Uterus (tissue), 3 donors: ENCODE measurements at regions not wholly inside any gene's neighbourhood (a gene's known extent, or its start where the extent isn't known, plus 50 kb on each side); places are given as distances from the start of the nearest gene placed in this dataset.
A peak's percentile ranks its signal among the peaks of the same experiment; 100 is the strongest.
"Not testable (repeated sequence)": the region's sequence is repeated elsewhere in the genome, so short reads cannot be mapped to it uniquely, and the experiment has no call there.

Experiments used
- DNase-seq, 2 donors: peaks; one replicate each; pipeline ENCODE4 v3.0.0-alpha.2; 2019 to 2020
- H3K27ac ChIP-seq, 2 donors: fragments of 200-600 bp; sonication (generic); 1 replicate in 1 of 2; 2 replicates in 1 of 2; pipeline ENCODE4 v1.5.1; 2016 to 2018
- H3K27me3 ChIP-seq, 2 donors: fragments of 200-600 bp; sonication (generic); one replicate each; pipeline ENCODE4 v1.5.1; 2018 to 2019; ENCODE audit warnings: control low read depth in 1 of 2
- H3K36me3 ChIP-seq, 2 donors: fragments of 200-600 bp; sonication (generic); one replicate each; pipeline ENCODE4 v1.5.1; 2019; ENCODE audit warnings: control low read depth in 1 of 2
- H3K4me1 ChIP-seq, 2 donors: fragments of 200-600 bp; sonication (generic); one replicate each; pipeline ENCODE4 v1.5.1; 2018 to 2019; ENCODE audit warnings: control low read depth in 1 of 2
- H3K4me3 ChIP-seq, 2 donors: fragments of 200-600 bp; sonication (generic); 1 replicate in 1 of 2; 2 replicates in 1 of 2; pipeline ENCODE4 v1.5.1; 2018 to 2019; ENCODE audit warnings: mild to moderate bottlenecking in 1 of 2
- H3K9me3 ChIP-seq, 2 donors: fragments of 200-600 bp; sonication (generic); one replicate each; pipeline ENCODE4 v1.5.1; 2019; ENCODE audit warnings: control low read depth in 1 of 2
- POLR2A ChIP-seq, 2 donors: fragments of 450-650 bp; IDR thresholded peaks; one replicate each; pipeline ENCODE4 v1.6.1; 2016; ENCODE audit warnings: antibody characterized with exemption in 2 of 2, mild to moderate bottlenecking in 1 of 2, moderate library complexity in 1 of 2
- intact Hi-C: fragments of 100-400 bp; cut with DNase I; formaldehyde crosslinking; loops from one replicate; pipeline ENCODE4 v1.15.1; 2023; ENCODE audit warnings: low total_unique reads
- TF ChIP-seq, protein P1 (sequence below), 4 experiments: fragments of 200-600 bp in 2 of 4; fragments of 450-650 bp in 2 of 4; sonication (generic) in 2 of 4; IDR thresholded peaks; one replicate each; pipeline ENCODE4 v1.5.1; 2016 to 2019; ENCODE audit warnings: antibody characterized with exemption in 4 of 4, mild to moderate bottlenecking in 2 of 4, moderate library complexity in 1 of 4
- donor health status: DM: yes; HTN: yes; CAD: no.

DNA sequence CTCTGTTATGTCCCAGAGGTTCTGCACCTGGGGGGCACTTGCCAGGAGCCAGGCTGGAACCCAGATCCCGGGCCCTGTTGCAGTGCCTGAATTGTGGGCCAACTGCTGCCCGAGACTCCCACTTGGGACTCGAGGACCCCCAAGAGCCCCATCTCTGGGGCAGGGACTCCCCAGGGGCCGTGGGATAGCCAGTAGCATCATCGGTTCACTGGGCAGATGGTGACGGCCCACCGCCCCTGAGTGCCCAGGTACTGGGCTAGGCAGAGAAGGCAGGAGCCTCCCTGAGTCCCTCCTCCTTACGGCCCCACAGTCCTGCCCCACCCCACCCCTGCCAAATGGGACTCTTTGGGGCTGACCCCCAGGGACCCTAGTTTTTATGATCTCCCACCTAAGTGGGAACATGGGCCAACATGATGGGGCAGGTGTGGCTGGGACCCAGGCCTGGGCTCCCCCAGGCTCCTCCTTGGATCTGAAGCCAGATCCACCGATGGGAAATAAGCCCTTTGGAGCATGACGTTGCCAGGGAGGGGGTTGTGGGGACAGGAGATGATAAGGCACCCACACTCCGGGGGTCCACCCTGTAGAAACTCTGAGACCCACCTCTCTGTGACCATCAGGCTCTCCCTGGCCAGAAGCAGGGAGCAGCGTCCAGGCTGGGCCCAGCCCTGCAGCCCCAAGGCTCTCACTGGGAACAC, 94.5 kb upstream of the FGF3 start:
- H3K27me3 ChIP-seq = no peaks in the 10 kb centered on the region
- H3K9me3 ChIP-seq = no peaks in the 10 kb centered on the region
- H3K36me3 ChIP-seq = no peaks in the 10 kb centered on the region
- H3K27ac ChIP-seq = no peak overlapping the region
- H3K4me3 ChIP-seq = no peak overlapping the region
- no peak for DNase-seq
- intact Hi-C loops = no loop called here
- peaks cover 0 to 13% of the 10 kb centered on the region in 2 donors for H3K4me1 ChIP-seq
- TF ChIP-seq POLR2A (IDR thresholded peaks at IDR 0.05) = no peak
- TF ChIP-seq, protein P1, sequence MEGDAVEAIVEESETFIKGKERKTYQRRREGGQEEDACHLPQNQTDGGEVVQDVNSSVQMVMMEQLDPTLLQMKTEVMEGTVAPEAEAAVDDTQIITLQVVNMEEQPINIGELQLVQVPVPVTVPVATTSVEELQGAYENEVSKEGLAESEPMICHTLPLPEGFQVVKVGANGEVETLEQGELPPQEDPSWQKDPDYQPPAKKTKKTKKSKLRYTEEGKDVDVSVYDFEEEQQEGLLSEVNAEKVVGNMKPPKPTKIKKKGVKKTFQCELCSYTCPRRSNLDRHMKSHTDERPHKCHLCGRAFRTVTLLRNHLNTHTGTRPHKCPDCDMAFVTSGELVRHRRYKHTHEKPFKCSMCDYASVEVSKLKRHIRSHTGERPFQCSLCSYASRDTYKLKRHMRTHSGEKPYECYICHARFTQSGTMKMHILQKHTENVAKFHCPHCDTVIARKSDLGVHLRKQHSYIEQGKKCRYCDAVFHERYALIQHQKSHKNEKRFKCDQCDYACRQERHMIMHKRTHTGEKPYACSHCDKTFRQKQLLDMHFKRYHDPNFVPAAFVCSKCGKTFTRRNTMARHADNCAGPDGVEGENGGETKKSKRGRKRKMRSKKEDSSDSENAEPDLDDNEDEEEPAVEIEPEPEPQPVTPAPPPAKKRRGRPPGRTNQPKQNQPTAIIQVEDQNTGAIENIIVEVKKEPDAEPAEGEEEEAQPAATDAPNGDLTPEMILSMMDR (IDR thresholded peaks at IDR 0.05) = no peak

DNA sequence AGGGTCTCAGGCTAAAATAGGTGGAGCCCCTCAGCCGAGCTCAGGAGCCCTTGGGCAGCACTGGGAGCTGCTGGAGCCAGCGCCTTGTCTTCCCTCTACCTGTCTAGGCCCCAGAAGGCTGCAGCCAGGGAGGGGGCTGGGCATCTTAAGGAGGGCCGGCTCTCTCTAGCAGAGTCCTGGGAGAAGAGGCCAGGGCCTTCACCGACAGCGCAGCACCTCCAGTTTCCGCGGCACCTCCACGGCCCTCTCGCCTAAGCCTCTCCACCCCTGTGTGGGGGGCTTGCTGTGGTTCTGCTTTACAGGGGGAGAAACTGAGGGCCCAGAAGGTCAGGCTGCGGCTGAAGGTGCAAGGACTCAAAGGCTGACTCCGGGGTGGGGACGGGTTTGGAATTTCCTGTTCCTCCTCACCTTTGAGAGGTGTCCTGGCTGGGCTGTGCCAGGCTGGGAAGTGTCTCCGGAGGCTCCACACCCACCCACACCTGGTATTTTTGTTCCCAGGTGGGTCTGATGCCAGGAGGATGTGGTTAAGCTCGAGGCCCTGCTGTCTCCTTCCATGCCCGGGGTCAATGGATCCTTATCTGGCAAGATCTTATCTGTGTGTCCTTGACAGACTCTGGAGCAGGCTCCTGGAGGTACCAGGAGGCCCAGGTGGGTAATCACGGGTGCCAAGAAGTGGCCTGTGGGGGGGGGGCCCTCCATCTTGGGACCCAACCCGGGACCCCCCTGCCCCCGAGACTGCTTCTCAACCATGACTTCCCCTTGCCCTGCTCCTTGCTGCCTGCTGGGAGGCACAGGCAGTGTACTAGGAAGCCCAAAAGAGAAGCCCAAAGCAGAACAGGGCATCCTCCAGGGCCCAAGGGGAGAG, 95.3 kb upstream of the FGF3 start:
- DNase-seq = peak in 1 of 2 donors; percentile 14
- peak overlapping the region; percentile 23 to 80 for H3K27ac ChIP-seq
- no peak overlapping the region for H3K4me3 ChIP-seq
- H3K36me3 ChIP-seq = no peaks in the 10 kb centered on the region
- H3K9me3 ChIP-seq = no peaks in the 10 kb centered on the region
- peaks cover 0 to 16% of the 10 kb centered on the region in 2 donors for H3K4me1 ChIP-seq
- intact Hi-C loops = loop anchor here (5.0 kb wide), 1 partner anchor 278 kb away; no protein-coding TSS in a partner anchor
- no peaks in the 10 kb centered on the region for H3K27me3 ChIP-seq
- no peak for TF ChIP-seq POLR2A (IDR thresholded peaks at IDR 0.05)
- TF ChIP-seq, protein P1 (IDR thresholded peaks at IDR 0.05) = no peak

DNA sequence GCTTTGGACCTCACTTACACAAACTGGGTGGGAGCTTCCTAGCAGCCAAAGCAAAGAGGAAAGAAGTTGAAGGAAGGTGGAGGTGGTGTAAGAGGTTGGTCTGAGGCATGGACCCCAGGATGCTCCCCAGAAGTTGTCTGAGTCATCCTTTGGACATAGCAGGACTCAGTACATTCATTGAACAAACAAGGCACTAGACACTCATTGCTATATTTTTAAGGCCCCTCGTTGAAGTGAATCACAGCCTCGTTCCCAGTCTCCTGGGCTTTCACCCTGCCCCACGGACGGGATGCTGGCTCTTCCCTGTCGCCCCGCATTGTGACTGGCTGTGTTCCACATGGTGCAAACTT, 95.9 kb upstream of the FGF3 start:
- H3K27ac ChIP-seq = peak overlapping the region; percentile 80
- intact Hi-C loops = loop anchor here (5.0 kb wide), 1 partner anchor 277 kb away; no protein-coding TSS in a partner anchor
- no peak for TF ChIP-seq POLR2A (IDR thresholded peaks at IDR 0.05)
- TF ChIP-seq, protein P1 (IDR thresholded peaks at IDR 0.05) = no peak

DNA sequence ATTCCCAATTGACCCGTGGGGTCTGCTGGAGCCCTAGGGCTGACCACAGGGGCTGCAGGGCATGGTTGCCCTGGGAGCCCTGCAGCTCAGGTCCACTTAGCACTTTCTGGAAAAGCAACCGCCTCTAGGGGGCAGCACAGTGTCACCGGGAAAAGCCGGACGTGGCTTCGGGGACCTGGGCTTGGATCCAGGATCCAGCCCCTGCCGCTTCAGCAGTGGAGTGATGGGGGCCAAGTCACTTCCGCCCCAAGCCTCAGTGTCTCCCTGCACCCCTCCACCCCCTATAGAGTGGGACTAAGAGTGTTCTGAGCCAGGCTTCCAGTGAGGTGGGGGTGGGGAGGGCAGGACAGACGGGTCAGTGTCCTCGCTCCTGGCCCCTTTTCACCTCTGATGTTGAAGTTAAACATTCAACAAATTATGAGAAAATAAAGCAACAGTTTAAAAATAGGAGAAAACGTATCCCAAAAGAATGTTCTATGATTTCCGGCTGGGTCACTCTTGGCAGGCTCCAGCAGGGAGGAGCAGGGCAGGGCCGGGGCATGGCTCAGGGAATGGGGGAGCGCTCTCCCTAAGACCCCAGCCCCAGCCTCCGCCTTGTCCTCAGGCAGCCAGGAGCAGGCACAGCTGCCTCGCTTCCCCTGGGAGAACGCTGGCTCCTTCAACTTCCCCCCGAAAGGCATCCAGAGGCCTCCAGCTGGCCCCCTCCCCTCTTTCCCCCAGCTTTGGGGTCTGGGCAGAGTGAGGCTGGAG, 96.5 kb upstream of the FGF3 start:
- no peaks in the 10 kb centered on the region for H3K9me3 ChIP-seq
- peak; percentile 82 to 85 for DNase-seq
- peak overlapping the region; percentile 80 for H3K27ac ChIP-seq
- no peaks in the 10 kb centered on the region for H3K36me3 ChIP-seq
- peaks cover 0 to 16% of the 10 kb centered on the region in 2 donors for H3K4me1 ChIP-seq
- H3K4me3 ChIP-seq = no peak overlapping the region
- intact Hi-C loops = loop anchor here (5.0 kb wide), 1 partner anchor 277 kb away; no protein-coding TSS in a partner anchor
- TF ChIP-seq, protein P1 (IDR thresholded peaks at IDR 0.05) = peak; percentile 81 to 87 (median 82)
- TF ChIP-seq POLR2A (IDR thresholded peaks at IDR 0.05) = no peak
- no peaks in the 10 kb centered on the region for H3K27me3 ChIP-seq

More for the DNA sequence above, 95.9 kb upstream of the FGF3 start:
- H3K4me3 ChIP-seq = no peak overlapping the region
- DNase-seq = no peak
- H3K36me3 ChIP-seq = no peaks in the 10 kb centered on the region
- no peaks in the 10 kb centered on the region for H3K9me3 ChIP-seq
- H3K27me3 ChIP-seq = no peaks in the 10 kb centered on the region
- peaks cover 0 to 16% of the 10 kb centered on the region in 2 donors for H3K4me1 ChIP-seq

DNA sequence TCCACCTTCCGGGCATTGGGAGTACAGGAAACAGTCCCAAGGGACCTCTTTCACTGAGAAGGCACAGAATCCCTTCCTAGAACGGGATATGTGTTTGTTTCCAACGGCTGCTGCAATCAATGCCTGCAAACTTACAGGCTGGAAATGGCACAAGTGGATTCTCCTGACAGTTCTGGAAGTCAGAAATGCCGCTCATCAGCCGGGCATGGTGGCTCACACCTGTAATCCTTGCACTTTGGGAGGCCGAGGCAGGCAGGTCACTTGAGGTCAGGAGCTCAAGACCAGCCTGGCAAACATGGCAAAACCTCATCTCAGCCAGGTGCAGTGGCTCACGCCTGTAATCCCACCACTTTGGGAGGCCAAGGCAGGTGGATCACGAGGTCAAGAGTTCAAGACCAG, 97.0 kb upstream of the FGF3 start:
- H3K27me3 ChIP-seq, H3K36me3 ChIP-seq, H3K4me3 ChIP-seq, H3K9me3 ChIP-seq: not testable (repeated sequence)
- Histone ChIP-seq H3K27ac (peak overlapping the region; percentile 80), H3K4me1 (peaks cover 0 to 16% of the 10 kb centered on the region in 2 donors)
- peak; percentile 13 to 18 for DNase-seq
- intact Hi-C loops = loop anchor here (5.0 kb wide), 1 partner anchor 276 kb away; no protein-coding TSS in a partner anchor
